ENCODE measurements at regions not wholly inside any gene's neighbourhood (a gene's known extent, or its start where the extent isn't known, plus 50 kb on each side); places are given as distances from the start of the nearest gene placed in this dataset.

DNA sequence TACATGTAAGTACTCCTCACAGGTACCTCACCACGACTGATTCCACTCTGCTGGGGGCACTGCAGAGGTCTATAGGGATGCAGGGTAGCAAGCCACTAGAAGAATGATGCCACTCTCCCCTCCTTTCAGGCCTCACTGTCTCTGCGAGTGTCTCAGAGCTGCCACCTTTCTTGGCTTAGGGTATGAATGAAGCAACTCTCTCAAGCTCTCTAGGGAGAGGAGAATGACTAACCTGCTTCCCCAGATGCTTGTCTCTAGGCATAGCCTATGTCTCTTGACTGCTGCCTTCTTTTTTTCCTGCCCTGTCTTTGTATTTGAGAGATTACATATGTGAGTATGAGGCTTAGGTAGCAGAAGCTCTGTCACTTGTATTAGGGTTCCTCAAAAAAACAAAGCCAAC lies 566.5 kb upstream of the ATP2B1 start:
- no peaks in the 10 kb centered on the region for H3K9me3 ChIP-seq
- no peak for DNase-seq
- H3K4me3 ChIP-seq = no peak overlapping the region
- no peak overlapping the region for H3K27ac ChIP-seq
- H3K27me3 ChIP-seq = no peaks in the 10 kb centered on the region
- intact Hi-C loops (cut with DNase I) = no loop called here
- no peak for TF ChIP-seq POLR2A (IDR thresholded peaks at IDR 0.05)
- TF ChIP-seq, protein P1, sequence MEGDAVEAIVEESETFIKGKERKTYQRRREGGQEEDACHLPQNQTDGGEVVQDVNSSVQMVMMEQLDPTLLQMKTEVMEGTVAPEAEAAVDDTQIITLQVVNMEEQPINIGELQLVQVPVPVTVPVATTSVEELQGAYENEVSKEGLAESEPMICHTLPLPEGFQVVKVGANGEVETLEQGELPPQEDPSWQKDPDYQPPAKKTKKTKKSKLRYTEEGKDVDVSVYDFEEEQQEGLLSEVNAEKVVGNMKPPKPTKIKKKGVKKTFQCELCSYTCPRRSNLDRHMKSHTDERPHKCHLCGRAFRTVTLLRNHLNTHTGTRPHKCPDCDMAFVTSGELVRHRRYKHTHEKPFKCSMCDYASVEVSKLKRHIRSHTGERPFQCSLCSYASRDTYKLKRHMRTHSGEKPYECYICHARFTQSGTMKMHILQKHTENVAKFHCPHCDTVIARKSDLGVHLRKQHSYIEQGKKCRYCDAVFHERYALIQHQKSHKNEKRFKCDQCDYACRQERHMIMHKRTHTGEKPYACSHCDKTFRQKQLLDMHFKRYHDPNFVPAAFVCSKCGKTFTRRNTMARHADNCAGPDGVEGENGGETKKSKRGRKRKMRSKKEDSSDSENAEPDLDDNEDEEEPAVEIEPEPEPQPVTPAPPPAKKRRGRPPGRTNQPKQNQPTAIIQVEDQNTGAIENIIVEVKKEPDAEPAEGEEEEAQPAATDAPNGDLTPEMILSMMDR (IDR thresholded peaks at IDR 0.05) = no peak
- no peaks in the 10 kb centered on the region for H3K4me1 ChIP-seq
- no peaks in the 10 kb centered on the region for H3K36me3 ChIP-seq
- 56 to 68% methylated on average over 2 of the region's 2 CpGs for WGBS, 2 donors

DNA sequence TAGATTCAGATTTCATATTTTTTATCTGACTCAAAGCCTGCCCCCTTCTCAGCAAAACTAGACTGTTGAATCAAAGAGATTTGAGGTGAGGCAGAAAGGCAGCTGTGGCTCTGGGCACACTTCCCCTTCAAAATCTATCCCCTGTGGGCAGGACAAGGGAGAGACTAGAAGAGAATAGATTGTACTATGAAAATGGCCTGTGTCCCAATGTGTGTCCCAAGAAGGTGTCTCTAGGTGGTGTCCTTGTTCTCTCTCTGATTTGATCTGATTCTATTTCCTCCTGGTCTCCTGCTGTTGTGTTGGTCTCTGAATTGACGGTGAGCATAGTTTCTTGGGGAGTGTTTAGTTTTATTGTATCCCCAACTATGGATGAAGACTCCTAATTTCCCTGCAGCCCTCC lies 565.8 kb upstream of the ATP2B1 start:
- WGBS, 2 donors = 67 to 81% methylated on average over 1 of the region's 1 CpG
- H3K4me3 ChIP-seq = no peak overlapping the region
- no peaks in the 10 kb centered on the region for H3K27me3 ChIP-seq
- TF ChIP-seq, protein P1 (IDR thresholded peaks at IDR 0.05) = peak in 1 of 6 experiments; percentile 14
- TF ChIP-seq POLR2A (IDR thresholded peaks at IDR 0.05) = no peak
- no peak for DNase-seq
- H3K9me3 ChIP-seq = no peaks in the 10 kb centered on the region
- no peaks in the 10 kb centered on the region for H3K4me1 ChIP-seq
- intact Hi-C loops (cut with DNase I) = no loop called here
- H3K27ac ChIP-seq = no peak overlapping the region
- no peaks in the 10 kb centered on the region for H3K36me3 ChIP-seq

DNA sequence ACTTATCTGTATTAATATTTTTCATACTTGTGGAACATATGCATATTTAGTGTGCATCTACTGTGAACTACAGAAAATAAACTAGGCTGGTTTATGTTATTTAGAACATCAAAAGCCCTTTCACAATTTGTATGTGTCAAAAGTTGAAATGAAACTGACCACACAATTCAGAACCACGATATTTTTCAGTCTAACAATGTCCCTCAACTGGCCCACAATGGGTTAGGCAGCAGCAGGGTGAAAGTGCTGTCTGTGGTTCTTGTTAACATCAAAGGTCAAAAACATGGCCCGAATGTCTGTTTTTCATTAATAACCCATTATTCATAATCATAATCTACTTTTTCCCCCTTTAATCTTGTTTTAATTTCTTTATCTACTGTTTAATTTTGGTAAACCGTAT lies 559.9 kb upstream of the ATP2B1 start:
- Histone ChIP-seq H3K36me3 (no peaks in the 10 kb centered on the region), H3K4me1 (no peaks in the 10 kb centered on the region), H3K9me3 (no peaks in the 10 kb centered on the region), H3K4me3 (no peak overlapping the region), H3K27ac (no peak overlapping the region), H3K27me3 (no peaks in the 10 kb centered on the region)
- intact Hi-C loops (cut with DNase I) = no loop called here
- no peak for DNase-seq
- TF ChIP-seq, protein P1 (IDR thresholded peaks at IDR 0.05) = no peak
- no peak for TF ChIP-seq POLR2A (IDR thresholded peaks at IDR 0.05)
- WGBS, 2 donors = 57 to 65% methylated on average over 3 of the region's 3 CpGs

DNA sequence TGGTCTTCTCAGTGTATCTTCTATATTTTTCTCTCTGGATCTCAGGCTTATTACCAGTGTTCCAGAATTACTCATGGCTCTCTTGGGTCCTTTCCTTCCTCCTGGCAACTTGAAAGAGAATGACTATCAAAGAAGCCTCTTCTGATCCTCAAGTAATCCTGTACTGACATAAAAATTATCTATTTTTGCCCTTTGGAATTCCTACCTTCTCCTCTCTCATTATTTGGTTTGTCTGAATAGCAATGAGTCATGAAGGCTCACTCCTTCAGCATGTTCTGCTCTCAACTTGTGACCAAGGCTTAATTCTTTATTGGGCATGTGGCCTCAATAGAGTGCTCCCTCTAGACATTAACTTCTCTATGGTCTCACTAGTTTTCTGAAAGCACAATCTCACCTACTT lies 553.6 kb upstream of the ATP2B1 start:
- TF ChIP-seq POLR2A (IDR thresholded peaks at IDR 0.05) = no peak
- TF ChIP-seq, protein P1 (IDR thresholded peaks at IDR 0.05) = no peak
- Histone ChIP-seq H3K27me3 (no peaks in the 10 kb centered on the region), H3K9me3 (no peaks in the 10 kb centered on the region), H3K27ac (no peak overlapping the region), H3K36me3 (no peaks in the 10 kb centered on the region), H3K4me3 (no peak overlapping the region), H3K4me1 (no peaks in the 10 kb centered on the region)
- no peak for DNase-seq
- intact Hi-C loops (cut with DNase I) = no loop called here

DNA sequence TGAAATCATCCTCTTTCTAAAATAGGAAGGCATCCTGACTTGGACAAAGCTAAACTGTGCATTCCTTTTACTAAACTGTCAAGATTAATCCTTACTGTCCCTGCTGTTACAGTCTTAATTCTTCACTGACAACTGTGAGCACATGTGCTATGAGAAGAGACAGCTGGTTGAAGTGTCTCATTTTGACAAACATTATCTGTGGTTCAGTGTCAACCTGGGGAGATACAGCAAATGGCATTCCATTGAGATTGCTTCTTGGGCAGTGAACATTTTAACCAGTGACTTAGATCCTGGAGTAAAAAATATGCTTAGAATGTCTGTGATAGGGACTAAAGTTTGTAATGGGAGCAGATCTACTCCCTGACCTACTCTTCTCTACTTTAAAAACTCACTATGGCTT lies 552.6 kb upstream of the ATP2B1 start:
- no peaks in the 10 kb centered on the region for H3K4me1 ChIP-seq
- DNase-seq = no peak
- intact Hi-C loops (cut with DNase I) = no loop called here
- TF ChIP-seq POLR2A (IDR thresholded peaks at IDR 0.05) = no peak
- TF ChIP-seq, protein P1 (IDR thresholded peaks at IDR 0.05) = no peak
- no peaks in the 10 kb centered on the region for H3K9me3 ChIP-seq
- H3K36me3 ChIP-seq = no peaks in the 10 kb centered on the region
- no peaks in the 10 kb centered on the region for H3K27me3 ChIP-seq
- H3K4me3 ChIP-seq = no peak overlapping the region
- no peak overlapping the region for H3K27ac ChIP-seq
